Spinal cord (tissue), 9 donors: ENCODE measurements at regions not wholly inside any gene's neighbourhood (a gene's known extent, or its start where the extent isn't known, plus 50 kb on each side); places are given as distances from the start of the nearest gene placed in this dataset.

ENCODE experiments used
- DNase-seq, 6 donors: peaks; one replicate each; pipeline versions ENCODE4 v3.0.0 to v3.0.0-alpha.2; 2013 to 2015; ENCODE audit warnings: low spot score in 6 of 6, low read depth in 4 of 6
- H3K27ac ChIP-seq: one replicate; pipeline ENCODE4 v1.5.1; 2013; ENCODE audit warnings: low read depth, low read length, control low read depth
- H3K27me3 ChIP-seq: one replicate; pipeline ENCODE4 v1.6.1; 2013; ENCODE audit warnings: low read length; ENCODE audit not compliant: control insufficient read depth, insufficient read depth
- H3K36me3 ChIP-seq: one replicate; pipeline ENCODE4 v1.6.1; 2013; ENCODE audit warnings: low read length; ENCODE audit not compliant: control insufficient read depth, insufficient read depth
- H3K4me1 ChIP-seq: one replicate; pipeline ENCODE4 v1.6.1; 2013; ENCODE audit warnings: low read length; ENCODE audit not compliant: control insufficient read depth, insufficient read depth
- H3K4me3 ChIP-seq: one replicate; pipeline ENCODE4 v1.5.1; 2013; ENCODE audit warnings: low read depth, low read length, control low read depth
- H3K9me3 ChIP-seq: one replicate; pipeline ENCODE4 v1.6.1; 2013; ENCODE audit warnings: low read length; ENCODE audit not compliant: control insufficient read depth, insufficient read depth
- WGBS: methylation state at CpG from one replicate; pipeline ENCODE4 v1.1.5; 2013; ENCODE audit warnings: missing lambda C conversion rate; ENCODE audit not compliant: insufficient coverage; 5-methylcytosine and 5-hydroxymethylcytosine counted together
- donor health status: healthy.

- H3K27ac ChIP-seq: no peak overlapping the region
- DNase-seq: no peak
- H3K36me3 ChIP-seq: no peaks in the 10 kb centered on the region
- H3K4me3 ChIP-seq: no peak overlapping the region
- H3K27me3 ChIP-seq: no peaks in the 10 kb centered on the region
- H3K9me3 ChIP-seq: no peaks in the 10 kb centered on the region
- WGBS: no CpG with 5 or more reads among the region's 2 CpGs
- no peaks in the 10 kb centered on the region for H3K4me1 ChIP-seq
Observed at GRCh38 chr18:43887491-43887890, 610.2 kb upstream of the SYT4 start.

- WGBS: no CpG with 5 or more reads among the region's 3 CpGs
- DNase-seq: no peak
Observed at GRCh38 chr18:43888598-43888997, 611.3 kb upstream of the SYT4 start.

DNA sequence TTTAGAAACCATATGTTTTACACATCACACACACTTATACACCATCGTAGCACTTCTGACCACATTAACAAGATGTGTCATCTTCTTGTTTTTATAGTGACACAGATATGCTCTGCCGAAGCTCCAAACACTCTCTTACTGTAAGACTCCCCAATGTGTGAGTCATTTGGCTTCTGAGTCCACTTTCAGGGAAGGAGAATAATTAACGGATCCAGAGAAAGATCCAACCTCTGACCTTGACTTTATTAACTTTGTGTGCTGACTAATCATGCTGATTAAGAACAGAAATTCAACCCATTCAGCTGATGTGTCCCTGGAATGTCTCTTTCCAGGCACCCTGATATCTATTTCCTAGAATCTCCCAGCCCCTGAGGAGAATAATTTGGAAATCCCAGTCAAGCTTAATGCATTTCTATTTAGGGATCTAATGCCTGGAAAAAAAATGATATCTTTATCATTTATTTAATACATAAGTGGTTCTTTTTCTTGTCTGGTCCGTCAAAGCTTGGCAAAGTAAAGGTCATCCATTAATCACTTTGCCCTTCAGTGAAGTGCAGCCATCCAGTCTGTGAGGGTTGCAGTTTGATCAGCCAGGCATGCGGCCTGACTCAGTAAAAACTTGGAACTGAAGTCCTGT lies 615.8 kb upstream of the SYT4 start:
- WGBS: 50% methylated on average over 2 of the region's 5 CpGs

More at GRCh38 chr18:43888598-43888997, 611.3 kb upstream of the SYT4 start:
- no peak overlapping the region for H3K27ac ChIP-seq
- H3K9me3 ChIP-seq: no peaks in the 10 kb centered on the region
- no peaks in the 10 kb centered on the region for H3K4me1 ChIP-seq
- H3K4me3 ChIP-seq: no peak overlapping the region
- no peaks in the 10 kb centered on the region for H3K36me3 ChIP-seq
- no peaks in the 10 kb centered on the region for H3K27me3 ChIP-seq

DNA sequence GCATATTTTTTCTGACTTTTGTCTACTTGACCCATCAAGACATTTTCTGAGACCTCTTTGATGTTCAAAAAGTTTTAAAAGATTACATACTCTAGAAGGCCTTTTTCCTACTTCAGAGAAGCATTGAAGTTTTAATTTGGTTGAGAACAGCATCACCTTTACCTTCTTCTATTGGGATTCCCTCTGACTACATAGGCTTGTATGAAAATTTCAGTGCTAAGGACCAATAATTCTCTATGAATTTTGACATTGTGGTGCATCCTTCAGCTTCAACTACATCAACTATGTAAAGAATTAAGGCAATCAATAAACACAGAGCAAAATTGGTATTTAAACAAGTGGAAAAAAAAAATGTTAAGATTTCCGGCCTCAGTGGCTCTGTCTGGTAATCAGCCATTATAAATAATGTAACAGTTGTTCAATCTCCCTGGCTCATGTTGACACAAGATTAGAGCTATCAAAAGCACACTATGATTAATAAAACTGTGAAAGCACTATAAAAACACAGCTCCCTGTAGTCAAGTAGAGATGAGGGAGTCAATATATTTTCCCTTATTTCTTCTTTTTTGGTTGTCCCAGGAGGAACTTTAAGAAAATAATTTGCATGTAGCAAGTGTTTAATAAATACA lies 627.0 kb upstream of the SYT4 start:
- H3K9me3 ChIP-seq: no peaks in the 10 kb centered on the region
- no peak overlapping the region for H3K4me3 ChIP-seq
- no peak for DNase-seq
- no peak overlapping the region for H3K27ac ChIP-seq
- WGBS: no CpG with 5 or more reads among the region's 1 CpG
- no peaks in the 10 kb centered on the region for H3K36me3 ChIP-seq
- H3K4me1 ChIP-seq: no peaks in the 10 kb centered on the region
- no peaks in the 10 kb centered on the region for H3K27me3 ChIP-seq

More for the DNA sequence above, 615.8 kb upstream of the SYT4 start:
- Histone ChIP-seq H3K27me3 (peaks cover 2% of the 10 kb centered on the region), H3K27ac (no peak overlapping the region), H3K4me3 (no peak overlapping the region), H3K36me3 (no peaks in the 10 kb centered on the region), H3K4me1 (no peaks in the 10 kb centered on the region), H3K9me3 (no peaks in the 10 kb centered on the region)
- peak in 1 of 6 donors; percentile 32 for DNase-seq

DNA sequence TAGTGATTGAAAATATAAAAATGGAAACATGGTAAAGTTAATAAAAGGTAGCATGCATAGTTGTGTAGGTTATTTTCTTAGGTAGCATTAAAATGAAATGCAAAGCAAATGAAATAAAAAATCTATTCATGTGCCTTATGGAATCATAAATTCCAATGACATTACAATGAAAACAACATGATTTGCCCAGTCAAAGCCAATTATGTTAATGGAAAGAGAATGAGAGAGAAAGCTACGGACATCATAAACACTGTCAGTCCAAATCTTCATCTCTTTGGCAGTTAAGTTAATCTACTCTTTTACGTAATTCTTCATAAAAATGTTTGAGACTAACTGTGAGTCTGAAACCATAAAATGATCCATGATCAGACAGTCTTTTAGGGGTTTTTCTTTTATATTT lies 636.7 kb upstream of the SYT4 start:
- Histone ChIP-seq H3K9me3 (no peaks in the 10 kb centered on the region), H3K27ac (no peak overlapping the region), H3K36me3 (no peaks in the 10 kb centered on the region), H3K27me3 (no peaks in the 10 kb centered on the region), H3K4me3 (no peak overlapping the region), H3K4me1 (no peaks in the 10 kb centered on the region)
- no peak for DNase-seq
- no CpG with 5 or more reads among the region's 2 CpGs for WGBS

DNA sequence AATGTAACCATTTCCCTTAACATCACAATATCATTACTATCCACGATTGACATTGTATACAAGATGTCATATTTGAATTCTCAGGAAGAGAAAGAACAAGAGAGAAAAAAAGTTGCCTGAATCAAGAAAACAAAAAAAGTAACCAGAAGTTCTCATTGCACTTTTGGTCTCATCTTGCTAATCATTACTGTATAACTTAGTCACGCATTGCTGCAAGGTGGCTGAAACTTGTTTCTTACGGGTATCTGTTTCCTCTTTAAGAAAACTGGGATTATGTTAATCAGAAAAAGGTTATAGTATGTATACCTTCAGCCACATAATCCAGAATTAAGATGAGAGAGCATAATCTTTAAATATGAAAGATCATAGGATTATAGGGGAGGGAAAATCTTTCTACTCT lies 639.7 kb upstream of the SYT4 start:
- no peak overlapping the region for H3K27ac ChIP-seq
- WGBS: no CpG with 5 or more reads among the region's 3 CpGs

DNA sequence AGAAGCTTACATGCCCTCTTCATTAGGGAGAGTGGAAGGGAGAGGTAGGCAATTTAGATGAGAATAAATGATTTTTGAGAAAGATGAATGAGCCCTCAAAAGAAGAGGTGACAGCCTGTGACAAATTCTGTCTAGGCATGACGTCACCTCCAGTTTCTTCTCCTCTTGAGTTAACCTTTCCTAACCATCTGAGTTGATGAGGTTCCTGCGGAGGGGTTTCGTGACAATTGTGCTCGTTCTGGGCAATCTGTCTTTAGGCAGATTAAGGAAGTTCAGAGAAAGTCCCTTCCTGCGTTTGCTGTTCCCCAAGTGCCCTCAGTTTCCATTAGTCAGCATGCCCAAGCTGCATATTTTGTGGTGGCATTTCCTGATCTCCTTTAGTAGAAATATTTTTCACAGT lies 640.2 kb upstream of the SYT4 start:
- WGBS: 60% methylated on average over 1 of the region's 5 CpGs
- Histone ChIP-seq H3K36me3 (no peaks in the 10 kb centered on the region), H3K4me1 (no peaks in the 10 kb centered on the region), H3K4me3 (no peak overlapping the region), H3K9me3 (no peaks in the 10 kb centered on the region), H3K27me3 (no peaks in the 10 kb centered on the region), H3K27ac (no peak overlapping the region)
- no peak for DNase-seq

More for the DNA sequence above, 639.7 kb upstream of the SYT4 start:
- DNase-seq: no peak
- no peaks in the 10 kb centered on the region for H3K27me3 ChIP-seq
- H3K4me1 ChIP-seq: no peaks in the 10 kb centered on the region
- no peaks in the 10 kb centered on the region for H3K36me3 ChIP-seq
- no peaks in the 10 kb centered on the region for H3K9me3 ChIP-seq
- H3K4me3 ChIP-seq: no peak overlapping the region

GRCh38 chr18:43919551-43919950 lies 642.3 kb upstream of the SYT4 start:
- peak in 2 of 6 donors; percentile 30 to 85 for DNase-seq
- Histone ChIP-seq H3K4me3 (no peak overlapping the region), H3K4me1 (no peaks in the 10 kb centered on the region), H3K27me3 (no peaks in the 10 kb centered on the region), H3K36me3 (no peaks in the 10 kb centered on the region), H3K27ac (no peak overlapping the region), H3K9me3 (no peaks in the 10 kb centered on the region)

- Histone ChIP-seq H3K36me3 (no peaks in the 10 kb centered on the region), H3K27me3 (no peaks in the 10 kb centered on the region), H3K4me1 (no peaks in the 10 kb centered on the region), H3K9me3 (no peaks in the 10 kb centered on the region), H3K27ac (no peak overlapping the region), H3K4me3 (no peak overlapping the region)
- no peak for DNase-seq
- WGBS: no CpG with 5 or more reads among the region's 3 CpGs
Observed at GRCh38 chr18:43931439-43931838, 654.1 kb upstream of the SYT4 start.

DNA sequence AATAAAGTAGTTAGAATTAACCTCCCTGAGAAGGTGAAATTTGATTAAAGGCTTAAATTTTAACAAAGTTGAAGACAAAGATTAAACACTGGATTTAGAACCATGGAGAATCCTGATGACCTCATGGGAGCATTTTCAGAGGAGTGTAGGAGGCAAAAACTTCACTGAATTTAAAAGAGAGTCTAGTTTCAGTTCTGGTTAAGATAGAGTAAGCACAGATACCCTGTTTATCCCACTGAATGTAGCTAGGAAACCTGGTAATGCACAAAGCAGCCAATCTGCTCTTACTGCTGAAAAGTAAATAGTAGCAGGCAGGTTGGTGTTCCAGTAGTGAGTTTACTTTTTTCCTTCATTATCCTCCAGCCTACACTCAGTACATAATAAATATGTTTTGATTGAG lies 654.9 kb upstream of the SYT4 start:
- no peaks in the 10 kb centered on the region for H3K9me3 ChIP-seq
- H3K4me3 ChIP-seq: no peak overlapping the region
- DNase-seq: no peak
- H3K36me3 ChIP-seq: no peaks in the 10 kb centered on the region
- no peak overlapping the region for H3K27ac ChIP-seq
- H3K27me3 ChIP-seq: no peaks in the 10 kb centered on the region
- H3K4me1 ChIP-seq: no peaks in the 10 kb centered on the region
